ENCODE measurements at regions not wholly inside any gene's neighbourhood (a gene's known extent, or its start where the extent isn't known, plus 50 kb on each side); places are given as distances from the start of the nearest gene placed in this dataset.

DNA sequence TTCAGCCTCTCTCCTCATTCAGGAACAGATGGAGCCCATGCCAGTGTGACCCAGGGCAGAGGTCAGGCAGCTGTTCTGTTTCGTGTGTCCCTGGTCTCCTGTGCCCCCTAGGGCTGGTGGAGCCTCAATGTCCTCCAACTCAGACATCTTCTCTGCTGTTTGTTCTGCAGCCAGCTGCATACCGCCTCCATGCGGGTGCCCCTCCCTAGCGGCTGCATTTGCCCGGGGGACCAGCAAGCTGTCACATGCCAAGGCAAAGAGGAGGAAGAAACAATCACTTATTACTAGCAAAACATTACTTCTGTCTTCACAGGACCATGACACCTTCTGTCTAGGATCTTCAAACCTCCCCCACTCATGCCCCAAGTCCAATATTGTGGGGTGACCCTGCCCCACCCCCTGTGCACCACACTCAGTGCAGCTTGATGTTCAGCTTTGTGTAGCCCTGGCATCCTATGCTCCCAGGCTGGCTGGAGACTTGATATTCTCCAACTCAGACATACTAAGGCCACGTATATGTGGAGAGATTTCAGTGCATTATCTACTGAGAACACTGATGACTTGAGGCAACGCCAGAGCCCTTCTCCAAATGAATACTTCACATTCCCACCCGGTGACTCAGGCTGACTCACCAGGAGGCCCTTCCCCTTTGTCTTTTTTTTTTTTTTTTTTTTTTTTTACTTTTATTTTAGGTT lies 188.9 kb downstream of the SKIDA1 start:
- H3K4me2 ChIP-seq (ENCODE audit: insufficient read depth in 1 of 2, low read depth in 2 of 2, low read length in 2 of 2), result peak overlapping the region; percentile 22 to 44
- TF ChIP-seq CEBPB (IDR thresholded peaks at IDR 0.05; ENCODE audit: low read depth, low read length) (no peak), PHF8 (conservative IDR thresholded peaks at IDR 0.05; ENCODE audit: low read depth, low read length) (no peak), POLR2AphosphoS5 (IDR thresholded peaks at IDR 0.05; ENCODE audit: low read depth, low read length) (no peak), JUN (IDR thresholded peaks at IDR 0.05; ENCODE audit: low read depth, low read length) (peak; percentile 98), SP2 (IDR thresholded peaks at IDR 0.05; ENCODE audit: low read length) (no peak)

More for the DNA sequence above, 188.9 kb downstream of the SKIDA1 start:
- FAIRE-seq (no peak), DNase-seq (ENCODE audit: low read depth in 1 of 2, low spot score in 2 of 2) (peak; percentile 56 to 62)
- H4K5ac ChIP-seq (ENCODE audit: insufficient read length, low read depth, low read length), result no peak overlapping the region
- no peak overlapping the region for H4K8ac ChIP-seq (ENCODE audit: extremely low read depth, insufficient read depth, low read length)
- H3K36me3 ChIP-seq (ENCODE audit: control insufficient read depth in 2 of 4, insufficient read depth in 4 of 4, low read length in 3 of 4), result no peaks in the 10 kb centered on the region
- H2BK120ac ChIP-seq (replicated peaks; ENCODE audit: low read depth, low read length), result peak overlapping the region; percentile 4
- no peak overlapping the region for H2BK15ac ChIP-seq (ENCODE audit: low read length)
- no peak overlapping the region for H3K56ac ChIP-seq (replicated peaks; ENCODE audit: insufficient read length, low read depth, low read length)
- H2AK5ac ChIP-seq (ENCODE audit: low read depth, low read length), result peak overlapping the region; percentile 49
- H3K18ac ChIP-seq (ENCODE audit: extremely low read depth, low read length), result peak overlapping the region; percentile 71
- no peaks in the 10 kb centered on the region for H3K9me3 ChIP-seq (ENCODE audit: insufficient read depth in 2 of 2, low read depth in 1 of 2, low read length in 1 of 2)
- H3K23ac ChIP-seq (ENCODE audit: insufficient read length), result no peak overlapping the region
- H3K4me1 ChIP-seq (replicated peaks in 1 of 4; ENCODE audit: control insufficient read depth in 3 of 4, insufficient read depth in 4 of 4, low read length in 3 of 4), result peaks cover 5 to 11% (median 8%) of the 10 kb centered on the region in 4 experiments
- no peaks in the 10 kb centered on the region for H3K27me3 ChIP-seq (replicated peaks in 1 of 4; ENCODE audit: control insufficient read depth in 3 of 4, extremely low read depth in 1 of 4, insufficient read depth in 3 of 4, low read length in 3 of 4)
- H3K9ac ChIP-seq (replicated peaks in 1 of 4; ENCODE audit: extremely low read depth in 1 of 4, low read depth in 3 of 4, low read length in 3 of 4), result peak overlapping the region in 1 of 4 experiments; percentile 2; a peak in 2 of 7 replicates
- H3K14ac ChIP-seq (ENCODE audit: insufficient read length), result no peak overlapping the region
- H3K27ac ChIP-seq (ENCODE audit: low read depth, low read length), result peak overlapping the region; percentile 61
- ChIA-PET POLR2A (ENCODE audit: partially characterized antibody) (interaction anchor here (1.7 kb wide), 1 partner anchor 54 kb away, joined by 6 read pairs; no protein-coding TSS in a partner anchor), CTCF (ENCODE audit: partially characterized antibody) (interaction anchor here (0.6 to 2.7 kb wide), 6 partner anchors 12 to 394 kb away, joined by 3 to 15 read pairs (median 4); no protein-coding TSS in a partner anchor)
- peak overlapping the region; percentile 83; the same call in 1 of the 2 replicates for H2BK5ac ChIP-seq (ENCODE audit: low read depth, low read length)
- no peaks in the 10 kb centered on the region for H3K79me2 ChIP-seq (ENCODE audit: control insufficient read depth in 1 of 2, insufficient read depth in 2 of 2, low read length in 2 of 2)
- H3K4me3 ChIP-seq (ENCODE audit: extremely low read depth in 1 of 4, insufficient read depth in 2 of 4, low read depth in 3 of 4, low read length in 4 of 4), result no peak overlapping the region; a peak in 1 of 8 replicates
- 46% methylated on average over 8 of the region's 8 CpGs; no CpG with 5 or more reads in 1 of the 2 experiments for WGBS, 2 experiments (ENCODE audit: extremely low coverage in 1 of 2, insufficient coverage in 1 of 2, insufficient read length in 1 of 2, insufficient replicate concordance in 2 of 2, low coverage in 1 of 2, low lambda C conversion rate in 2 of 2, missing lambda C conversion rate in 1 of 2)
- no peaks in the 10 kb centered on the region for H3K79me1 ChIP-seq (ENCODE audit: low read depth, low read length)
- H2BK20ac ChIP-seq (ENCODE audit: low read length), result peak overlapping the region; percentile 27
- peak overlapping the region; percentile 94 for H4K91ac ChIP-seq (replicated peaks; ENCODE audit: insufficient read length, low read length)
- peak overlapping the region; percentile 22 for H3K4ac ChIP-seq (replicated peaks; ENCODE audit: insufficient read length, low read depth, low read length)
- peak overlapping the region; percentile 99 for H2BK12ac ChIP-seq (ENCODE audit: low read depth, low read length)
- H2AFZ ChIP-seq (ENCODE audit: low read length), result no peak overlapping the region
- H3K23me2 ChIP-seq (ENCODE audit: low read depth, low read length), result no peaks in the 10 kb centered on the region
- no peaks in the 10 kb centered on the region for H4K20me1 ChIP-seq (replicated peaks in 1 of 2; ENCODE audit: control insufficient read depth in 1 of 2, insufficient read depth in 2 of 2, low read length in 2 of 2)
